Bronchial epithelial cell (primary cell): ENCODE measurements at regions not wholly inside any gene's neighbourhood (a gene's known extent, or its start where the extent isn't known, plus 50 kb on each side); places are given as distances from the start of the nearest gene placed in this dataset.
A peak's percentile ranks its signal among the peaks of the same experiment; 100 is the strongest.

Experiments used
- DNase-seq: peaks from one replicate; pipeline ENCODE4 v3.0.0-alpha.2; 2010; ENCODE audit warnings: low read depth
- FAIRE-seq: peaks from 2 replicates; lab custom pipeline; 2011; peaks lifted over from hg19 to GRCh38; lab: Jason Lieb, UNC
- H3K27me3 ChIP-seq: 2 replicates; pipeline ENCODE4 v1.5.1; 2011; ENCODE audit warnings: low read length; ENCODE audit not compliant: control insufficient read depth, insufficient read depth
- H3K36me3 ChIP-seq: 2 replicates; pipeline ENCODE4 v1.5.1; 2011; ENCODE audit warnings: low read length; ENCODE audit not compliant: control insufficient read depth, insufficient read depth
- H3K4me3 ChIP-seq: 2 replicates; pipeline ENCODE4 v1.5.1; 2011; ENCODE audit warnings: mild to moderate bottlenecking, low read depth, low read length, control low read depth
- CTCF ChIP-seq: IDR thresholded peaks from 2 replicates; pipeline ENCODE4 v1.5.1; 2011; ENCODE audit warnings: mild to moderate bottlenecking, moderate library complexity, low read length, control low read depth, inconsistent platforms; ENCODE audit not compliant: insufficient read depth, severe bottlenecking

GRCh38 chr4:158313566-158313965 is 103.3 kb downstream of the TMEM144 start:
- Histone ChIP-seq H3K27me3 (no peaks in the 10 kb centered on the region), H3K36me3 (no peaks in the 10 kb centered on the region), H3K4me3 (no peak overlapping the region)
- no peak for TF ChIP-seq CTCF
- no peak for DNase-seq
- no peak for FAIRE-seq

GRCh38 chr4:158314756-158315487 is 104.6 kb downstream of the TMEM144 start:
- FAIRE-seq (no peak), DNase-seq (peak; percentile 96)
- Histone ChIP-seq H3K27me3 (no peaks in the 10 kb centered on the region), H3K4me3 (no peak overlapping the region), H3K36me3 (no peaks in the 10 kb centered on the region)
- TF ChIP-seq CTCF, result no peak

- no peak for TF ChIP-seq CTCF
- DNase-seq (peak; percentile 21), FAIRE-seq (no peak)
- no peaks in the 10 kb centered on the region for H3K36me3 ChIP-seq
- H3K27me3 ChIP-seq, result no peaks in the 10 kb centered on the region
- no peak overlapping the region for H3K4me3 ChIP-seq
These were observed 105.4 kb downstream of the TMEM144 start for GRCh38 chr4:158315706-158316105.

GRCh38 chr4:158316264-158316663 is 106.0 kb downstream of the TMEM144 start:
- no peak for TF ChIP-seq CTCF
- FAIRE-seq, result no peak
- Histone ChIP-seq H3K4me3 (no peak overlapping the region), H3K27me3 (no peaks in the 10 kb centered on the region), H3K36me3 (no peaks in the 10 kb centered on the region)
- DNase-seq, result no peak

- no peak for TF ChIP-seq CTCF
- no peaks in the 10 kb centered on the region for H3K27me3 ChIP-seq
- no peaks in the 10 kb centered on the region for H3K36me3 ChIP-seq
- FAIRE-seq (no peak), DNase-seq (no peak)
- no peak overlapping the region for H3K4me3 ChIP-seq
These were observed 109.6 kb downstream of the TMEM144 start for GRCh38 chr4:158319880-158320279.

GRCh38 chr4:158322109-158322508 is 111.8 kb downstream of the TMEM144 start:
- TF ChIP-seq CTCF, result no peak
- H3K36me3 ChIP-seq, result no peaks in the 10 kb centered on the region
- FAIRE-seq (no peak), DNase-seq (no peak)
- no peaks in the 10 kb centered on the region for H3K27me3 ChIP-seq
- H3K4me3 ChIP-seq, result no peak overlapping the region
